Nucleus accumbens (tissue), 56 donors: ENCODE measurements at regions not wholly inside any gene's neighbourhood (a gene's known extent, or its start where the extent isn't known, plus 50 kb on each side); places are given as distances from the start of the nearest gene placed in this dataset.

Source experiments
- DNase-seq, 56 donors: peaks; one replicate each; lab custom pipeline; 2025; lab: John Stamatoyannopoulos, UW

- DNase-seq: no peak
Observed at GRCh38 chr15:62887113-62887570, 155.4 kb upstream of the TPM1 start.

GRCh38 chr15:62888623-62889022 lies 153.9 kb upstream of the TPM1 start:
- DNase-seq: no peak

GRCh38 chr15:62889141-62889661 lies 153.3 kb upstream of the TPM1 start:
- no peak for DNase-seq

GRCh38 chr15:62889734-62890505 lies 152.6 kb upstream of the TPM1 start:
- DNase-seq: no peak

GRCh38 chr15:62894322-62895085 lies 148.0 kb upstream of the TPM1 start:
- DNase-seq: no peak

- DNase-seq: no peak
Observed at GRCh38 chr15:62895139-62895866, 147.2 kb upstream of the TPM1 start.

GRCh38 chr15:62895905-62896316 lies 146.6 kb upstream of the TPM1 start:
- no peak for DNase-seq

- DNase-seq: no peak
Observed at GRCh38 chr15:62896380-62896866, 146.1 kb upstream of the TPM1 start.

GRCh38 chr15:62896969-62897486 lies 145.5 kb upstream of the TPM1 start:
- DNase-seq: peak in 8 of 56 donors; percentile 6 to 65 (median 12)

GRCh38 chr15:62897634-62898033 lies 144.9 kb upstream of the TPM1 start:
- DNase-seq: no peak

GRCh38 chr15:62899090-62899493 lies 143.5 kb upstream of the TPM1 start:
- no peak for DNase-seq

GRCh38 chr15:62900071-62900802 lies 142.3 kb upstream of the TPM1 start:
- no peak for DNase-seq

GRCh38 chr15:62901087-62901486 lies 141.5 kb upstream of the TPM1 start:
- DNase-seq: no peak

- DNase-seq: no peak
Observed at GRCh38 chr15:62901909-62902546, 140.5 kb upstream of the TPM1 start.

- no peak for DNase-seq
Observed at GRCh38 chr15:62902821-62903220, 139.7 kb upstream of the TPM1 start.

GRCh38 chr15:62903437-62903836 lies 139.1 kb upstream of the TPM1 start:
- DNase-seq: no peak

GRCh38 chr15:62904041-62904910 lies 138.3 kb upstream of the TPM1 start:
- DNase-seq: peak in 1 of 56 donors; percentile 2

GRCh38 chr15:62906627-62907026 lies 135.9 kb upstream of the TPM1 start:
- DNase-seq: no peak
